ENCODE measurements at regions not wholly inside any gene's neighbourhood (a gene's known extent, or its start where the extent isn't known, plus 50 kb on each side); places are given as distances from the start of the nearest gene placed in this dataset.

- TF ChIP-seq POLR2A (IDR thresholded peaks at IDR 0.05) (no peak), CTCF (IDR thresholded peaks at IDR 0.05 in 4 of 5, conservative IDR thresholded peaks at IDR 0.05 in 1 of 5) (no peak)
These were observed 53.2 kb upstream of the CMKLR1 start for GRCh38 chr12:108392284-108392683.

Measured in gastrocnemius medialis (tissue), 4 donors.